ENCODE measurements at regions not wholly inside any gene's neighbourhood (a gene's known extent, or its start where the extent isn't known, plus 50 kb on each side); places are given as distances from the start of the nearest gene placed in this dataset.

- no peaks in the 10 kb centered on the region for H3K36me3 ChIP-seq (replicated peaks)
- peak; percentile 40 for DNase-seq
- no peaks in the 10 kb centered on the region for H3K27me3 ChIP-seq (replicated peaks)
- in situ Hi-C loops (cut with HindIII; ENCODE audit: low pct_ligation_motif_present, low sequenced_read_pairs): no loop called here
- TF ChIP-seq CTCF (IDR thresholded peaks at IDR 0.05; ENCODE audit: low read depth, low read length, missing control alignments): peak; percentile 97
- peak overlapping the region; percentile 24 for H3K4me3 ChIP-seq (ENCODE audit: low read depth, low read length)
- H3K27ac ChIP-seq: no peak overlapping the region
Measured at GRCh38 chr16:48054881-48055601, 100.8 kb downstream of the ABCC12 start.

GRCh38 chr16:48053418-48053745 lies 102.4 kb downstream of the ABCC12 start:
- no peak overlapping the region for H3K4me3 ChIP-seq (ENCODE audit: low read depth, low read length)
- no peak overlapping the region for H3K27ac ChIP-seq
- in situ Hi-C loops (cut with HindIII; ENCODE audit: low pct_ligation_motif_present, low sequenced_read_pairs): no loop called here
- peak; percentile 63 for DNase-seq
- no peaks in the 10 kb centered on the region for H3K27me3 ChIP-seq (replicated peaks)
- TF ChIP-seq CTCF (IDR thresholded peaks at IDR 0.05; ENCODE audit: low read depth, low read length, missing control alignments): no peak
- H3K36me3 ChIP-seq (replicated peaks): no peaks in the 10 kb centered on the region

GRCh38 chr16:48052731-48053417 lies 102.9 kb downstream of the ABCC12 start:
- DNase-seq: no peak
- TF ChIP-seq CTCF (IDR thresholded peaks at IDR 0.05; ENCODE audit: low read depth, low read length, missing control alignments): no peak
- peaks cover 2% of the 10 kb centered on the region for H3K27me3 ChIP-seq (replicated peaks)
- H3K27ac ChIP-seq: no peak overlapping the region
- H3K4me3 ChIP-seq (ENCODE audit: low read depth, low read length): no peak overlapping the region
- in situ Hi-C loops (cut with HindIII; ENCODE audit: low pct_ligation_motif_present, low sequenced_read_pairs): no loop called here
- H3K36me3 ChIP-seq (replicated peaks): no peaks in the 10 kb centered on the region

- no peak for DNase-seq
- Histone ChIP-seq H3K27me3 (replicated peaks) (peaks cover 6% of the 10 kb centered on the region), H3K4me3 (ENCODE audit: low read depth, low read length) (no peak overlapping the region), H3K27ac (no peak overlapping the region), H3K36me3 (replicated peaks) (no peaks in the 10 kb centered on the region)
- in situ Hi-C loops (cut with HindIII; ENCODE audit: low pct_ligation_motif_present, low sequenced_read_pairs): no loop called here
- no peak for TF ChIP-seq CTCF (IDR thresholded peaks at IDR 0.05; ENCODE audit: low read depth, low read length, missing control alignments)
Measured at GRCh38 chr16:48050871-48051270, 104.9 kb downstream of the ABCC12 start.

GRCh38 chr16:48049847-48050246 lies 105.9 kb downstream of the ABCC12 start:
- H3K27me3 ChIP-seq (replicated peaks): peaks cover 6% of the 10 kb centered on the region
- in situ Hi-C loops (cut with HindIII; ENCODE audit: low pct_ligation_motif_present, low sequenced_read_pairs): no loop called here
- no peak overlapping the region for H3K4me3 ChIP-seq (ENCODE audit: low read depth, low read length)
- no peak overlapping the region for H3K27ac ChIP-seq
- H3K36me3 ChIP-seq (replicated peaks): no peaks in the 10 kb centered on the region
- no peak for DNase-seq
- TF ChIP-seq CTCF (IDR thresholded peaks at IDR 0.05; ENCODE audit: low read depth, low read length, missing control alignments): no peak
